ENCODE measurements at regions not wholly inside any gene's neighbourhood (a gene's known extent, or its start where the extent isn't known, plus 50 kb on each side); places are given as distances from the start of the nearest gene placed in this dataset.

DNA sequence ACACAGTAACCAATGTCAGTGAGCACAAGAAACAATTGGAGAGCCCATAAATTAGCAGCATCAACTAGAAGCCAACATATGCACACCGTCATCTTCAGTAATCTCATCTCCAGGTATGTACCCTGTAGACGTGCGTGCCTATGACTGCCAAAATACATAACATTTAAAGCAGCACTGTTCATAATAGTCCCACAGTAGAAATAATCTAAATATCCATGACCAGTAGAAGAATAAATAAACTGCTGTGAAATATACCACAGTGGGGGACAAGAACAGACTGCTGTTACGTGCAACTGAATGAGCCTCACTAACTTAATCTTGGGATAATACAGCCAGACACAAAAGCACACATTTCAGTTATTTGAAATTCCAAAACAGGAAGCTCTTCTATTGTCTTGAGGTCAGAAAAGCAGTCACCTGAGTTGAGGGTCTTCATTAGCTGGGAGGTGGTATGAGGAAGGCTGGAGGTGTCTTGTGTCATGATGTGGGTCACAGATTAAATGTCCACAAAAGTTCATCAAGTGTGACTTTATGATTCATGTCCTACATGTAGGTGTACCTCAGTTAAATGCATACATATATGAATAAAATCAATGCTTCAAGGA is 454.2 kb upstream of the AKR1E2 start:
- TF ChIP-seq, protein P1, sequence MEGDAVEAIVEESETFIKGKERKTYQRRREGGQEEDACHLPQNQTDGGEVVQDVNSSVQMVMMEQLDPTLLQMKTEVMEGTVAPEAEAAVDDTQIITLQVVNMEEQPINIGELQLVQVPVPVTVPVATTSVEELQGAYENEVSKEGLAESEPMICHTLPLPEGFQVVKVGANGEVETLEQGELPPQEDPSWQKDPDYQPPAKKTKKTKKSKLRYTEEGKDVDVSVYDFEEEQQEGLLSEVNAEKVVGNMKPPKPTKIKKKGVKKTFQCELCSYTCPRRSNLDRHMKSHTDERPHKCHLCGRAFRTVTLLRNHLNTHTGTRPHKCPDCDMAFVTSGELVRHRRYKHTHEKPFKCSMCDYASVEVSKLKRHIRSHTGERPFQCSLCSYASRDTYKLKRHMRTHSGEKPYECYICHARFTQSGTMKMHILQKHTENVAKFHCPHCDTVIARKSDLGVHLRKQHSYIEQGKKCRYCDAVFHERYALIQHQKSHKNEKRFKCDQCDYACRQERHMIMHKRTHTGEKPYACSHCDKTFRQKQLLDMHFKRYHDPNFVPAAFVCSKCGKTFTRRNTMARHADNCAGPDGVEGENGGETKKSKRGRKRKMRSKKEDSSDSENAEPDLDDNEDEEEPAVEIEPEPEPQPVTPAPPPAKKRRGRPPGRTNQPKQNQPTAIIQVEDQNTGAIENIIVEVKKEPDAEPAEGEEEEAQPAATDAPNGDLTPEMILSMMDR (IDR thresholded peaks at IDR 0.05; ENCODE audit: insufficient read depth, low read length): no peak
- no peak for TF ChIP-seq GABPA (IDR thresholded peaks at IDR 0.05; ENCODE audit: low read depth)
